ENCODE measurements at regions not wholly inside any gene's neighbourhood (a gene's known extent, or its start where the extent isn't known, plus 50 kb on each side); places are given as distances from the start of the nearest gene placed in this dataset.

GRCh38 chr2:20524412-20525040, 77.7 kb downstream of the RHOB start:
- H3K4me2 ChIP-seq = no peak overlapping the region
- no peaks in the 10 kb centered on the region for H3K9me3 ChIP-seq
- POLR2A ChIA-PET = interaction anchor here (2.7 kb wide), 1 partner anchor 77 kb away, joined by 24 read pairs; the partner anchor contains the start of gene RHOB
- no peak overlapping the region for H3K4me3 ChIP-seq
- 75% methylated on average over 16 of the region's 16 CpGs for WGBS (ENCODE audit: missing lambda C conversion rate)
- H3K27ac ChIP-seq = peak overlapping the region; percentile 22 to 50; a peak in 4 of 6 replicates
- CTCF ChIA-PET = interaction anchor here (0.8 to 3.2 kb wide), 11 partner anchors 9 to 128 kb away, joined by 3 to 12 read pairs (median 4); partner anchors contain the start of gene HS1BP3
- TF ChIP-seq HMGXB4 (CRISPR knock-in tag; IDR thresholded peaks at IDR 0.05; ENCODE audit: borderline replicate concordance) = no peak
- no peak for TF ChIP-seq NPAS2 (CRISPR knock-in tag; IDR thresholded peaks at IDR 0.05; ENCODE audit: borderline replicate concordance)
- no peak for TF ChIP-seq CHD4 (IDR thresholded peaks at IDR 0.05; ENCODE audit: borderline replicate concordance)
- no peak for TF ChIP-seq POLR2AphosphoS2 (conservative IDR thresholded peaks at IDR 0.05; ENCODE audit: low read length)
- no peak for TF ChIP-seq FOSL2 (IDR thresholded peaks at IDR 0.05)
- no peak for TF ChIP-seq FOSL2 (CRISPR knock-in tag; IDR thresholded peaks at IDR 0.05)
- no peak for TF ChIP-seq GATA3 (IDR thresholded peaks at IDR 0.05; ENCODE audit: borderline replicate concordance)
- no peak for TF ChIP-seq RNF2 (IDR thresholded peaks at IDR 0.05; ENCODE audit: borderline replicate concordance, low read depth)
- no peak for TF ChIP-seq REST (IDR thresholded peaks at IDR 0.05)
- H3K4me1 ChIP-seq = peaks cover 19% of the 10 kb centered on the region
- FAIRE-seq (no peak), ATAC-seq (no peak; a peak in 1 of 6 replicates), DNase-seq (ENCODE audit: low read depth in 1 of 2, low spot score in 1 of 2) (no peak)

DNA sequence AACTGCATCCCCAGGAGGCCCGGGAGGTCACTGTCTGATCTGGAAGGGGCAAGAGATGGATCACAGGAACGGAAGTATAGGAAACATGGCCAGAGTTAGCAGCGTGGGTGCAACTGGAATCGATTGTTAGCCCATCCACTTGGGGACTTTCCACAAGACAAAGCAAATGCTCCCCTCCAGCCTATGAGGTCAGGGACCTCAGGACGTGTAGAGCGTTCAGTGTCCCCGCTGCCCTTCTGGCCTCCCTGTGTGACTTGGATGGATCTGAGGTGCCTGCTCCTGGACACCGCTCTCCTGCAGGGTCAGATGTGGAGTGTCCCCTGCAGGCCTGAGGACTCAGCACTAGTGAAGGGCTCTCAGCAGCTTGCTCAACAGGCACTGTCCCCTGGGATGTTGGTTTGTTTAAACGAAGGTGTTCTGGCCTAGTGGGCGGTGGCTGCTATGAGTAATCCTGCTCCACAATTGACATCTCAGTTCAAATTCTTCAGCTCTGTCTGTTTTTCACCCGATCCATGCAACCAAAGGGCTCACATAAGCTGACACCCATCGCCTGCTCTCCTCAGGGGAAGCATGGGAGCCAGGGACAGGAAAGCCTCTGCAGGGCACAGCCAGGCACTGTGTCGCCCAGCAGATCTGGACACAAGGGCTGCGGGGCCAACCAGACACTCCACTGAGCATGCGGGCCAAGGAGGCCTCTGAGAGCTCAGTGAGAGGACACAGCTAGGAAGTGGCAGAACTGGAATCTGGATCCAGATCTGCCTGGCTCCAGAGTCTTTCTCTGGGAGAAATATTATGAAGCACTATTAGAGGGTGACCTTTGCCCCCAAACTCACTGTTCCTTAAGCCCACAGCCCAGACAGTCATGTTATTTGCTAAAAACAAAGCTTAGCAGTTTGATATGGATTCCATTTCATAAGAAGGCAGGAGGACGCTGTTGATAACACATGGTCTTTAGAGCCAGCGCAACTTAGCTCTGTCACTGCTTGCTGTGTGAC, 78.5 kb downstream of the RHOB start:
- H3K4me1 ChIP-seq = peaks cover 19% of the 10 kb centered on the region
- H3K9me3 ChIP-seq = no peaks in the 10 kb centered on the region
- DNase-seq (ENCODE audit: low read depth in 1 of 2, low spot score in 1 of 2) (peak in 1 of 2 experiments; percentile 55), FAIRE-seq (no peak), ATAC-seq (peak; percentile 72 to 79)
- H3K4me2 ChIP-seq = peak overlapping the region; percentile 55
- peak overlapping the region; percentile 50 to 57; a peak in 4 of 6 replicates for H3K27ac ChIP-seq
- H3K4me3 ChIP-seq = no peak overlapping the region
- ChIA-PET POLR2A (interaction anchor here (0.9 to 2.7 kb wide), 2 partner anchors 75 to 78 kb away, joined by 4 to 24 read pairs; partner anchors contain the start of gene RHOB), CTCF (interaction anchor here (0.7 to 3.2 kb wide), 13 partner anchors 10 to 128 kb away, joined by 3 to 12 read pairs (median 3); partner anchors contain the start of genes HS1BP3 and RHOB)
- WGBS (ENCODE audit: missing lambda C conversion rate) = 62% methylated on average over 17 of the region's 17 CpGs
- TF ChIP-seq MAX (IDR thresholded peaks at IDR 0.05) (0 out of 2 replicates have a peak, but pooled peaks have one; percentile 21), REST (IDR thresholded peaks at IDR 0.05) (peak; percentile 59; the same call in 1 of the 2 replicates), FOSL2 (IDR thresholded peaks at IDR 0.05) (no peak), FOSL2 (CRISPR knock-in tag; IDR thresholded peaks at IDR 0.05) (no peak)
- TF ChIP-seq, protein P1, sequence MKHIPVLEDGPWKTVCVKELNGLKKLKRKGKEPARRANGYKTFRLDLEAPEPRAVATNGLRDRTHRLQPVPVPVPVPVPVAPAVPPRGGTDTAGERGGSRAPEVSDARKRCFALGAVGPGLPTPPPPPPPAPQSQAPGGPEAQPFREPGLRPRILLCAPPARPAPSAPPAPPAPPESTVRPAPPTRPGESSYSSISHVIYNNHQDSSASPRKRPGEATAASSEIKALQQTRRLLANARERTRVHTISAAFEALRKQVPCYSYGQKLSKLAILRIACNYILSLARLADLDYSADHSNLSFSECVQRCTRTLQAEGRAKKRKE (CRISPR knock-in tag; IDR thresholded peaks at IDR 0.05; ENCODE audit: low read depth) = no peak

Measured in A549 (cell line).